HG03280 (cell line): ENCODE measurements at regions not wholly inside any gene's neighbourhood (a gene's known extent, or its start where the extent isn't known, plus 50 kb on each side); places are given as distances from the start of the nearest gene placed in this dataset.
"Not testable (repeated sequence)": the region's sequence is repeated elsewhere in the genome, so short reads cannot be mapped to it uniquely, and the experiment has no call there.

ENCODE experiments used
- ATAC-seq: cut with Tn5 transposase; IDR thresholded peaks from one replicate; pipeline ENCODE4 v1.9.1; 2021; ENCODE audit warnings: mild to moderate bottlenecking, moderate library complexity; ENCODE audit not compliant: unreplicated experiment

DNA sequence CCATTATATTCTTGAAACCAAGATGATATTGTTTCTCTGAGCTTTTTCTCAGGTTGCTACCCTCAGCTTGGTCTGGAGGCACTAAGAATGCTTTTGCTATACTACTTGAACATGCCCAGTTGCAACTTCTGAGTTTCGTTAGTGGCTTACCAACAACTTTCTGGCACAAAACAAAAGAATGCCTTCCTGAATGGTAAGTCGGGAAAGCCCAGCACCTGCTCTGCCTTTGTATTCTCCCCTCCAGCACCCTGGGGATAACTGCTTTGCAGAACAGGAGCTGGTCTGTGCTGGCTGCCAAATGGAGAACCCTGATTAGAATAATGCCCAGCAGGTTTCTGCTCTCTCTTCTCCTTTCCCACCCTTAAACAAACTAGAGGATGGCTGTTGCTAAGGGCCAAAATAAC, 149.3 kb downstream of the TGFB2 start:
- no peak for ATAC-seq

DNA sequence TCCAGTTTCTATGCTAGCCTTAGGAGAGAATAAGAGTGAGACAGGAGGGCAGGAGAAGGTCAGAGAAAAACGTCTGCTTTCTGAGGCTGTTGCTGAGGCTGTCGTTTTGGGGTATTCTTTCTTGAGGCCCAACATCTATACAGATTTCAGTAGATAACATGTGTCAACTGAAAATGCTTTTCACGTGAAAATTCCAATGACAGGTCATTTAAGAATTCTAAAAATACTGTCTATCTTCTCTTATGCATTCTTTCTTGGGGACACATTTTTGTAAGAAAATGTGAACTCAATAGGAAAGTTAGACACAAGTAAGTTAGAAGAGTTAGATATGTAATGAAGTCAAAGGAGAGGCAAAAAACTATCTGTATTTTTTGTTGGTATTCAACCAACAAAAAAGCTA, 150.8 kb downstream of the TGFB2 start:
- no peak for ATAC-seq

DNA sequence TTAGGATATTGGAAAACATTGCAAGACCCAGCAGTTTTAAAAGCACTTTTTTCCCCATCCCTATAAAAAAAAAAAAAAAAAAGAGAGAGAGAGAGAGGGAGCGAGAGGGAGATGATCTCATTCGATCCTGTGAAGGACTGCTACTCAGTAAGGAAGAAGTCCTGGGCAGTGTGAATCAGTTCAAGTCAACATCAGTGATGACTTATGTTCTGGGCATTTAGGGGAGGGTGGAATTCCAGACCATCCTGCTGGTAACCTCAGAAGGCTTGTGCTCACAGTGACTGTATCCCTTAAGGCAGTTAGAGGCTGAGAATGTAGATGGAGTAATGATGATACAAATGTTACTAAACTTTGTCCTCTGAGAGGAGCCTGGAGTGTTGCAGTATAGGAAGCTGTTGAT, 151.4 kb downstream of the TGFB2 start:
- no peak for ATAC-seq

DNA sequence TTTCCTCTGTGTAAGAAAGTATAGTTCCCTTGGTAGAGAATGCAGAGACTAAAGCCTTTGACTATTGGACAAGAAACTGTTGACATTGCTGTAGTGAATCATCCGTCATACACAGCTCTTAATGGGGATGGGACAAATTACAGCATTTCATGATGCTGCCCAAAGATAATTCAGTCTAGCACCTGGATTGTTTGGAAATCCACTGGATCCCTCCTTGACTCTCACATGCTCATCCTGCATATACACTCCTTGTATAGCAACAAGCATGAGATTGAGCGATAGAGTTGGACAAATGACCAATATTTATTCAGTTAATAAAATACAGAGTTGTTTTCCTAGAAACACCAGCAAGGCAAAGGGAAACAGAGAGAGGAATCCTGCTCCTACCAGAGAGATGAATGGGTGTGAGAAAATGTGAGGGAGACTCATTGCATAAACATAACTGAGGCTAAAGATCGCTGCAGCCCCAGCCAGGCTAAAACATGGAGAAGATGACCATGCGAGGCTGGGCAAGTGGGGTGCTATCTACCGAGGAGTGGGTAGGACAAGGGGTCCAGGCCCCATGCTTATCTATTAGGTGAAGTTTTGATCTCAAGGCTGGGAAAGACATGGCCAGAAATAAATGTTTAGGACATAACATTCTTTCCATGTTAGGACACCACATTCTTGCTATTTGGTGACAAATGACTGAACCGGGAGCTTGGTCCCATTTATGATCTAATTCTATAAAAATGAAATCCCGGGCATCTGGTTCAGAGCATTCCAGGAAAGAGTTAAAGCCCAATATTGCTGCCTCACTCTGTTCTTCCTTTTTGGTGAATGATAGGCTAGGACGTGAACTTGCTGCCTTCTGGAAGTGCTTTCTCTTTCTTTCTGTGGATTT, 153.2 kb downstream of the TGFB2 start:
- no peak for ATAC-seq

DNA sequence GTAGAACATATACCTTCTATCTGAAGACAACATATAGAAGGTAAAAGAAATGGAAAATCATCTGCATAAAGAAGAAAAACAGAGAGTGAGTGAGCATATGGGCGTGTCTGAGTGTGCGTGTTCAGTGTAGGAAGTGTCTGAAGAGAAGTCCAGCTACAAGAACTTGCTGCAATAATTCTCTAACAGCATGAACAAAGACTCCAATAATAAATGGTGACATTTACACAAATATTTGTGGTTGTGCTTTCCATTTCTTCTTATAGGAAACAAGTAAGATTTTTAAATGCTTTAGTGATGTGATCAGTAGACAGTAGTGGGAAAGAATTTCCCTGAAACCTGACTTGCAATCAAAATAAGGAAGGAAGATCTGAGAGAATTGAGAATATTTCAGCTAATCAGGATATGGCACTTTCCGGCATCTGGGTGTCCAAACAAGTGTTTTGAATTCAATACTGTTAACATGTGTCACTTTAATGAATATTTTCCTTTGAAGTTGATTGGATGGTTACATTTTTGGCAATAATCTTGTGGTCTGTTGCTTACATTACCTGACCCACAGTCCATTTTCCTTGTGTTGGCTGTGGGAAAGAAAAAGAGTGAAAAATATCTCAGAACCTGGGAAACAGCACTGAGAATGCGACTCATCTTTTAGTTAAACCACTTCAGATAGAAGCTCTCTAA, 154.0 kb downstream of the TGFB2 start:
- ATAC-seq = no peak

DNA sequence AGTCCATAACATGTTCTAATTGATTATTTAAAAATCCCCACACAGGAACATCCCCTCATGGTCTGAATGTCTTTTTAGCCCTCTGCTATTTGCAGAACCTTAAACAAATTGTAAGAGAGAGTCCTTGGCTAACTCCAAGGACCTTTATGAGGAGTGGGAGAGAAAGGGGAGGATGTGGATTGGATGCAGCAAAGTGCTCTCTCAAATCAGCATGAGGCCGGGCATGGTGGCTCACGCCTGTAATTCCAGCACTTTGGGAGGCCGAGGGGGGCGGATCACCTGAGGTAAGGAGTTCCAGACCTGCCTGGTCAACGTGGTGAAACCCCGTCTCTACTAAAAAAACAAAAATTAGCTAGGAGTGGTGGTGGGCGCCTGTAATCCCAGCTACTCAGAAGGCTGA, 154.8 kb downstream of the TGFB2 start:
- no peak for ATAC-seq

DNA sequence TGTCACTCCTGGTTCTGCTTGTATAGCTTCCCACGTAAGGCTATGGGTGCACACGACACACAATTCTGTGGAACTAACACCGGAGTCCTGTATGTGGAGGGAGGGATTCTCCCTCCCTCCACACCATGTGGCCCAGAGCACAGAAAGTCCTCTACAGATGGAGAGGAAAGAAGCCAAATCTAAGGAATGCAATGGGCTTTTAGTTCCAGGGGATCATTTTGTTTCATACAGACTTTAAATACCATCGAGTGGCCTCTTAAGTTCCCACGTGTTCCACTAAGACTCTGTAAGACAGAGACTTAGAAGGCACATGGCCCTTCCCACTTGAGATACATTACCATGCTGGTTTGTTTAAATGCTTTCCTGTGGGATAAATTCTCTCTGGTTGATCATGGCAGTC, 156.0 kb downstream of the TGFB2 start:
- no peak for ATAC-seq

DNA sequence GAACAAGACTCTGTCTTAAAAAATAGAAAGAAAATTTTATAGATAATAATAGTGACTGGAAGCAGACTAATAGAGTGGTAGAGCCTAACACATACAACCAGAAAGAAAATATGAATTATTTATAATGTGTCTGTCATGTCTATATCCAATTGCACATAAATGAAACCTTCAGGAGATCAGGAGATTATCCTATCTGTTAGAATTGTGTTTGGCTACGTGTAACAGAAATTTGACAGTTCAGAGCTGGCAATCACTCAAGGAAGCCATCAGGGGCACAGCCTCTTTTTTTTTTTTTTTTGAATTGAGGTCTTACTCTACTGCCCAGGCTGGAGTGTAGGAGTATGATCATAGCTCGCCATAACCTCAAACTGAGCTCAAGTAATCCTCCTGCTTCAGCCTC, 157.2 kb downstream of the TGFB2 start:
- ATAC-seq = no peak

DNA sequence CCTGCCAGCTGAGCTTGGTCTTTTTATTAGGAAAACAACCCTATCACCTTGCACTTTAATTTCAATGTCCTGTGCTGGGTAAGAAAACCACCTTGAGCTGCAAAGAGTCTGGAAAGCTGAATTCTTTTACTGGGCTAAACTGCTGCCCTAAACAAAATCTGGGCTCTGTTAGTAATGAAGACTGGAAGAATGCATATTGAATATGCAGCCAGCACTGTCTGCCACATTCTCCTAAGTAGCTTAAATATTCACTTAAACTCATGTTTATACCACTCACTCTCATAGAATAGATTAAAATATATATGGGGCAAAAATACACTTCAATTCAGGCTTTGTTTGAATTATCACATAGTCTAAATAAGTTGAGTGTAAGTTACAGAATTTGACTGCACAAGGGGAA, 158.0 kb downstream of the TGFB2 start:
- ATAC-seq = no peak

DNA sequence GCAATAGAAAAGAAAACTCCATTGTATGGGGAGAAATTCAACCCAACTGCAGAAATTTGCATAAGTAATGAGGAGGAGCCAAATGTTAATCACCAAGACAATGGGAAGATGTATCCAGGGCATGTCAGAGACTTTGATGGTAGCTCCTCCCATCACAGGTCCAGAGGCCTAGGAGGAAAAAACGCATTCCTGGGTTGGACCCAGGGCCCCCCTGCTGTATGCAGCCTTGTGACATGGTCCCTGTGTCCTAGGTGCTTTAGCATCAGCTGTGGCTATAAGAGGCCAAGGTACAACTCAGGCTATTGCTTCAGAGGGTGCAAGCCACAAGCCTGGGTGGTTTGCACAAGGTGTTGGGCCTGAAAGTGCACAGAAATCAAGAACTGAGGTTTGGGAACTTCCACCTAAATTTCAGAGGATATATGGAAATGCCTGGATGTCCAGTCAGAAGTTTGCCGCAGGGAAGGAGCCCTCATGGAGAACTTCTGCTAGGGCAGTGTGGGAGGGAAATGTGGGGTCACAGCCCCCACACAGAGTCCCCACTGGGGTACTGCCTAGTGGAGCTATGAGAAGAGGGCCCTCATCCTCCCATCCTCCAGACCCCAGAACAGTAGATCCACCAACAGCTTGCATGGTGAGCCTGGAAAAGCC, 162.3 kb downstream of the TGFB2 start:
- ATAC-seq = no peak

DNA sequence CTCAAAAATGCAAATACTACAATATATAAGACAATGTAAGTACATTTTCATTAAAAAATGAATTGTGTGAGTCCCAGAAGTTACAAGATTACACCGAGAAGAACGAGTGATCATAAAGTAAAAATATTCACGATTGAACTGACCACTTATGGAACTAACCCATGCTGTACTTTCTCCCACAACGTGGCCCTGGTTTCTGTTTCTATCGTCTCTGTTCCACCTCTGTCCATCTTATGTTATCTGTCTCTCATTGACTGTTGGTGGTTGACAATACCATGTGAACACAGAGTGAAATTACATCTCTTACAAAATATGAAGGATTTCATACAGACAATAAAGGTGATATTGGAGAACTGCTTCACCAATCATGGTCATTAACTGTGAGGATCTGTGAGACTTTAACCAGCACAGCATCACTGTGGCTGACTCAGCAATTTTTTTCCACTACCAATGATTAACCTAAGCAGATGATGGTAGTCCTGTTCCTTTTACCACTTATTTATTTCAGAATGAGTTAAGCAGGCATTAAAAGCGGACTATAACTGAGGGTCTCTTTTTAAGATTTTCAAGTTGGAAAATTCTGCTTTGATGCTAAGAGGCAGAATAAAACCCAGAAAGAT, 165.1 kb downstream of the TGFB2 start:
- ATAC-seq = peak; percentile 50

DNA sequence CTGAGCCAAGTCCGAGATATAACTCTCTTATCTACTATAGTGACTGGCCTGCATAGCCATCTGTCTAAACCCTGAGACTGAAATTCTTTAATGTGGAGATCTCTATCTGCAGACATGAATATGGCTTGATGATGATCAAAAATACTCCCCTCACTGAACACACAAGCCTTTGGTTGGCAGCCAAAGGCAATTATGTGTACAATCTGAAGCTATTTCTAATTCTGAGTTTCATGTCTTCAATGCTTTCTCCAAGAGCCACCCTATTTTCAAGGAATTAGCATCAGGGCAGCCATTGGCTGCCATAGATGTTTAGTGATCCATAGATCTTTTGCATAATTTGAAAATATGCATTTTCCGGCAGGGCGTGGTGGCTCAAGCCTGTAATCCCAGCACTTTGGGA, 168.2 kb downstream of the TGFB2 start:
- ATAC-seq = no peak

DNA sequence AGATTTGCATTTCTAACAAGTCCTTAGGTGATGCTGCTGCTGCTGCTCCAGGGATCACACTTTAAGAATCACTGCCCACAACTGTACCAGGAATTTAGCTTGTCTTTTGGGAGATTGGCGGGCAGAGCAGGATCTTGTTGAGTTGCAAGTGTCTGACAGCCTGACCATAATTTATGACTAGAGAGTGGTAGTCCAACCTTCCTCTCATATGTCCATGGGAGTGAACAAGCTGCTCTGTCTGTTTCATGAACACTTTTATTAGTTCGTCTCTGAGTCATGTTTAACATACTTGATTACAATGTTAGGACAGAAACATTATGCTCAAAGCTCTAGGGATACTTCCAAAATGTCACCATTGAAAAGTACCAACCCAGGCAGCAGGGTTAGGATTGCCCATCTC, 169.6 kb downstream of the TGFB2 start:
- ATAC-seq = no peak

DNA sequence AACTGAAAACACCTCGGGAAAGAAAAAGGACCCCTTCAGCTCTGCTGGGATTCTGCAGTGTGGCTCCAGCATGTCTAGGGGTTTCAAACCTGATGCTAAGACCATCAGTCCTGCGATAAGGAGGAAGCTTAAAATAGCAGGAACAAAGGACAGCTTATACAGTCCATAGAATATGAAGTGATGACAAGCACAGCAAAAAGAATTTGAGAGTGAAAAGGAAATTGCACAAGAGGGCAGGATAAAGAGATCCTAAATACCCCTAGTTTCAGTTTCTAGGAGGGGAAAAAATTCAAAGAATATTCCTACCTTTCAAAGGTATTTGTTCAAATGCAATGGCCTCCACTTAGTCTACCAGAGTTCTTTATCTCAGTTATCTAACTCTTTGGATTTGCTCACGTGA, 171.4 kb downstream of the TGFB2 start:
- ATAC-seq = no peak

DNA sequence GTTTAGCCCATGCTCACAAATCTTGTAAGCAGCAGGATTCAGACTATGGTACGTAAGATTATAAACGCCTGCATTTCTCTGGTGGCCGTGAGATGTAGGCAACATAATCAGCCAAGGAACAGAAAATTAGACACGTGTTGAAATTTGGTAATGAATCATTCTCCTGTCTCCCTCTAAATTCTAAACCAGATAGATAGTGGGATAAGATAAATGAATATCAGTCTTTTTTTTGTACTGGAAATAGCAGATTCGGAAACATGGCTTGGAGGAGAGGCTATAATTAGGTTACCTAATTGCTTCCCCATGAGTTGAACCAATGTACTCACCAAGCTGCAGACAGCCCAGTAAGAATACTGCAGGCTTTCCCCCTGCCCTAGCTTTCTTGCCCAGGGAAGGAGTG, 172.3 kb downstream of the TGFB2 start:
- no peak for ATAC-seq

DNA sequence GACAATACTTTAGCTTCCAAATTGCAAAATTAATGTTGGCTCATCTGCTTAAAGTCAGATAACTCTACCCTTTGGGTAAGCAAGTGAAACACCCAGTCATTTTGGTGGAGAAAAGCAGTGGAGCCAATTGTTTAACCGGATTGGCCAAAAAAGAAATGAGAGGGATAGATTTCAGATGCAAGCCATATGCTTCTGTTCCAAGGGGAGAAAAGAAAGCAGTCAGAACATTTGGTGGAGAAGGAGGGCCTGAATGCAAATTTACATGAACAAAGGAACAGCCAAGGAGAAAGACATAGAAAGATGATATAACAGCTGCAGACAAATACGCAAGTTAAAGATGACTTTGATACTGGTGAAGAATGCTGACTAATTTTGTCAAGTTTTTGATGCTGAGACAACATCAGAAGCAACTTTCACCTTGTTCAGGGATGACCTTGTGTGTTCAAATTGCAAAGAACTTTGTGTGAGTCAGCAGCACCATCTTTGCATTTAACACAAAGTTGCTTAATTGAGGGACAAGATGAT, 173.1 kb downstream of the TGFB2 start:
- no peak for ATAC-seq

DNA sequence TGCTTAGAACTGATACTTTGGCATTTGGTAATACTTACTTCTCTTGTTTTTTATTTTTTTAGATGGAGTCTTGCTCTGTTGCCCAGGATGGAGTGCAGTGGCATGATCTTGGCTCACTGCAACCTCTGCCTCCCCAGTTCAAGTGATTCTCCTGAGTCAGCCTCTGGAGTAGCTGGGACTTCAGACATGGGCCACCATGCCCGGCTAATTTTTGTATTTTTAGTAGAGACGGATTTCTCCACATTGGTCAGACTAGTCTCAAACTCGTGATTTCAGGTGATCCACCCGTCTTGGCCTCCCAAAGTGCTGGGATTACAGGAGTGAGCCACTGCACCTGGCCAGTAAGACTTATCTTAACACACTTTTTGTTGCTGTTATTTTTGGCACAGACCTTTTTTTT, 175.5 kb downstream of the TGFB2 start:
- not testable (repeated sequence) for ATAC-seq

DNA sequence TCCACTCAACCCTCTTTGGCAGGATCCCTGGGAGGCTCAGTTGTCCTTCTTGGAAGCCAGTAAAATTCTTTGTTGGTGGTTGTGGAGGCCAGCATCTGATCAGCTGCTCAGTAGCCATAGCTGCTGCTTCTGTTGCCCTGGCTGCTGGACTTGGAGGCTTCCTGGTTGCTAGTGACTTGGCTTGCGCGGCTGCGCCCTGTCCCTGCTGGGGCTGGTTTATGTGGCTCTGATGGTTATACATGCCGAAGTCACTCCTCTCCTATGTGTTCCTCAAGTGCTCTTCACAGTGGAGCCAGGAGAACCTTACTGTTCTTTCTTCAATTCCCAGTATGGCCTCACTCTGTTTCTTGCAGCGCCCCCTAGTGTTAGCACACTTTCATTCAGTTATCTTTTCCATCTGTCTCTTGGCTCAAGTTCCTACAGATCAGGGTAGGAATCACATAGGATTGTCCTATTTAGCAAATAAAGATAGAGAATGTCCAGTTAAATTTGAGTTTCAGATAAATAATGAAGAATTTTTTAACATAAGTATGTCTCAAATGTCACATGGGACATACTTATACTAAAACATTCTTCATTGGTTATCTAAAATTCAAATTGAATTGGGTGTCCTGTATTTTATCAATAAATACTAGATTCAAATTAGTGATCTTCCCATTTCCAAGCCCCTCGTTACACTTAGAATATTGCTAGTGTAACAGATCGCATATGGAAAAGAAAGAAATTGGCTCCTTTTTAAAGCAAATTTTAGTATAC, 176.5 kb downstream of the TGFB2 start:
- no peak for ATAC-seq

DNA sequence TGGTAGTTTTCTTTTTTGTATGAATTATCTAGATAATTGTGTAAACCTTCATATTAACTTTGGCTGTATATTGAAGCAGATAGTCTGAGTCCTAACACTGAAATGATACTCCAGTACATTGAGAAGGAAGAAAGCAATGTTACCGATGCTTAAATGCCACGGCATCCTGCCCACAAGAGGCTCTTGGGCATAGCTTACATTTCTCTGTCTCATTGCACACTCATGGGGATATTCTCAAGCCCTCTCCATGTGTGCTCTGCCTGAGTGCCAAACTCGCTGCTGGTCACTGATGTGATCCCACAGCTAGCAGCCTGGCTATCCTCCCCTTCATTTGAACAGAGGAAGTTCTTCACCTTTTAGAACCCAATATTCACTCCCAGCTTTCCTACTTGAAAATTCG, 179.4 kb downstream of the TGFB2 start:
- ATAC-seq = no peak

DNA sequence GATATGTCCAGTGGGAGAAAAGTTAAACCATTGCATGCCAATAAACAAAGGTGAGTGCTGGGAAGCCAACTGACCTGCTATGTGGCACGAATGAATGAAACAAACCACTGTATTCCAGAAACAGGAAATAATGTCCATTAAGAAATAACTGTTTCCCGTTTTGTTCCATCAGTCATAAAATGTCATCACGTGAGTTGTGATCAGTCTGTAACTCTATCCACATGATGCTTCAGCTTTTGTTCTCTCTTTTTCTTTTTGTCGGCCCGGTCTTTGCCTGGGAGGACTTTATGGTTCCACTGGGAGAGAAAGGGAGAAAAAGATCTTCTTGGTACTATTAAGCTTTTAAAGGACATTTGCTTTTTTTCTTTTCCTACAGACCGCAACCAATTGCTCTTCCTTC, 179.9 kb downstream of the TGFB2 start:
- no peak for ATAC-seq
